Hepatocyte (in vitro differentiated cells): ENCODE measurements at regions not wholly inside any gene's neighbourhood (a gene's known extent, or its start where the extent isn't known, plus 50 kb on each side); places are given as distances from the start of the nearest gene placed in this dataset.

ENCODE experiments used
- DNase-seq: peaks from one replicate; pipeline ENCODE4 v3.0.0-alpha.2; 2016; ENCODE audit warnings: low spot score
- H2AFZ ChIP-seq: fragments of 200-600 bp; sonication (generic); 2 replicates; pipeline ENCODE4 v1.6.0; 2016; ENCODE audit warnings: antibody characterized with exemption, mild to moderate bottlenecking
- H3K27ac ChIP-seq: fragments of 200-600 bp; sonication (generic); 2 replicates; pipeline ENCODE4 v1.5.1; 2016; ENCODE audit warnings: mild to moderate bottlenecking
- H3K27me3 ChIP-seq: fragments of 200-600 bp; sonication (generic); 2 replicates; pipeline ENCODE4 v1.6.1; 2016
- H3K36me3 ChIP-seq: fragments of 200-600 bp; sonication (generic); replicated peaks from 2 replicates; pipeline ENCODE4 v1.5.1; 2016; ENCODE audit warnings: low read depth; ENCODE audit not compliant: insufficient read depth
- H3K4me1 ChIP-seq: fragments of 200-600 bp; sonication (generic); 2 replicates; pipeline ENCODE4 v1.5.1; 2016; ENCODE audit warnings: mild to moderate bottlenecking, moderate library complexity; ENCODE audit not compliant: insufficient read depth
- H3K4me2 ChIP-seq: fragments of 200-600 bp; sonication (generic); 2 replicates; pipeline ENCODE4 v1.6.0; 2016
- H3K4me3 ChIP-seq: fragments of 200-600 bp; sonication (generic); 2 replicates; pipeline ENCODE4 v1.5.1; 2016; ENCODE audit warnings: mild to moderate bottlenecking
- H3K79me2 ChIP-seq: fragments of 200-600 bp; sonication (generic); 2 replicates; pipeline ENCODE4 v1.6.0; 2017; ENCODE audit warnings: mild to moderate bottlenecking
- H3K9me2 ChIP-seq: fragments of 200-600 bp; sonication (generic); replicated peaks from 2 replicates; pipeline ENCODE4 v1.6.0; 2017; ENCODE audit warnings: mild to moderate bottlenecking; ENCODE audit not compliant: insufficient read depth
- H3K9me3 ChIP-seq: fragments of 200-600 bp; sonication (generic); 2 replicates; pipeline ENCODE4 v1.5.1; 2016; ENCODE audit warnings: low read depth, mild to moderate bottlenecking
- H4K20me1 ChIP-seq: fragments of 200-600 bp; sonication (generic); 2 replicates; pipeline ENCODE4 v1.6.0; 2016; ENCODE audit warnings: mild to moderate bottlenecking; ENCODE audit not compliant: insufficient read depth, poor library complexity, severe bottlenecking
- CTCF ChIP-seq: fragments of 200-600 bp; sonication (generic); IDR thresholded peaks from 2 replicates; pipeline ENCODE4 v1.5.1; 2016; ENCODE audit warnings: antibody characterized with exemption, mild to moderate bottlenecking; ENCODE audit not compliant: poor library complexity
- EZH2 ChIP-seq: fragments of 200-600 bp; sonication (generic); IDR thresholded peaks from 2 replicates; pipeline ENCODE4 v1.6.1; 2016; ENCODE audit warnings: antibody characterized with exemption, mild to moderate bottlenecking, borderline replicate concordance
- EZH2phosphoT487 ChIP-seq: fragments of 200-600 bp; sonication (generic); IDR thresholded peaks from one replicate; pipeline ENCODE4 v1.6.1; 2018; ENCODE audit warnings: antibody characterized with exemption, mild to moderate bottlenecking, low read depth, moderate library complexity; ENCODE audit not compliant: unreplicated experiment, severe bottlenecking
- WGBS: methylation state at CpG from one replicate; pipeline ENCODE4 v1.1.6; 2016; ENCODE audit warnings: low lambda C conversion rate; ENCODE audit errors: missing lambda C conversion rate; 5-methylcytosine and 5-hydroxymethylcytosine counted together

- H3K27ac ChIP-seq = no peak overlapping the region
These were observed 199.4 kb downstream of the SATB1 start for GRCh38 chr3:18225709-18226108.

GRCh38 chr3:18224426-18224825, 200.7 kb downstream of the SATB1 start:
- Histone ChIP-seq H3K9me2 (no peaks in the 10 kb centered on the region), H3K36me3 (no peaks in the 10 kb centered on the region), H3K9me3 (no peaks in the 10 kb centered on the region), H2AFZ (no peak overlapping the region), H3K4me3 (no peak overlapping the region), H3K27ac (no peak overlapping the region), H3K79me2 (no peaks in the 10 kb centered on the region), H4K20me1 (no peaks in the 10 kb centered on the region), H3K4me2 (no peak overlapping the region), H3K27me3 (no peaks in the 10 kb centered on the region), H3K4me1 (no peaks in the 10 kb centered on the region)
- no peak for DNase-seq
- WGBS = 79% methylated on average over 2 of the region's 2 CpGs
- TF ChIP-seq CTCF = no peak
- no peak for TF ChIP-seq EZH2
- no peak for TF ChIP-seq EZH2phosphoT487

More at GRCh38 chr3:18225709-18226108, 199.4 kb downstream of the SATB1 start:
- no peak overlapping the region for H2AFZ ChIP-seq
- no peaks in the 10 kb centered on the region for H3K36me3 ChIP-seq
- H3K4me1 ChIP-seq = no peaks in the 10 kb centered on the region
- H3K27me3 ChIP-seq = no peaks in the 10 kb centered on the region
- WGBS = 85% methylated on average over 3 of the region's 3 CpGs
- no peak overlapping the region for H3K4me3 ChIP-seq
- no peaks in the 10 kb centered on the region for H4K20me1 ChIP-seq
- no peak for DNase-seq
- no peak overlapping the region for H3K4me2 ChIP-seq
- H3K9me2 ChIP-seq = no peaks in the 10 kb centered on the region
- TF ChIP-seq CTCF = no peak
- TF ChIP-seq EZH2 = no peak
- TF ChIP-seq EZH2phosphoT487 = no peak
- H3K9me3 ChIP-seq = no peaks in the 10 kb centered on the region
- no peaks in the 10 kb centered on the region for H3K79me2 ChIP-seq

DNA sequence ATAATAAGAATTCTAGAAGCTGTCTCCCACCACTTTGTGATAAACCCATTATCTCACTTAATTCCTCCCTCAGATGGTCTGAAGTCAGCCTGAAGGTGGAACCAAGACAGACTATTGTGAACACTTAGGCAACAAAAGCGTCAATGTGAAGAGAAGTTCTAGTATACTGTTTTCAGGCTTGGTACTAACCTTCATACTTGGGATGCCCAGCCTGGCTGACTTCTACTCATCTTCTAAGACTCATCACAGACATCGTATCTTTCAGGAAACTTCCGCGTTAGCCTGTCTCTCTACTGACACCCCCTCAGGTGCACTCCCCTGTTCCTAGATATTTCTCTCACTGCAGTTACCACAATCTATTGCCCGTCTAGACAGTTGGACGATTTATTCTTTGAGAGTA, 201.2 kb downstream of the SATB1 start:
- Histone ChIP-seq H3K27ac (no peak overlapping the region), H3K4me2 (no peak overlapping the region), H3K9me3 (no peaks in the 10 kb centered on the region), H2AFZ (no peak overlapping the region), H3K79me2 (no peaks in the 10 kb centered on the region), H3K9me2 (no peaks in the 10 kb centered on the region), H3K4me1 (no peaks in the 10 kb centered on the region), H3K4me3 (no peak overlapping the region), H3K36me3 (no peaks in the 10 kb centered on the region), H3K27me3 (no peaks in the 10 kb centered on the region), H4K20me1 (no peaks in the 10 kb centered on the region)
- WGBS = 92% methylated on average over 6 of the region's 6 CpGs
- TF ChIP-seq EZH2phosphoT487 = no peak
- TF ChIP-seq EZH2 = no peak
- TF ChIP-seq CTCF = no peak
- DNase-seq = no peak

- Histone ChIP-seq H3K4me1 (no peaks in the 10 kb centered on the region), H3K4me2 (no peak overlapping the region), H3K79me2 (no peaks in the 10 kb centered on the region), H3K36me3 (no peaks in the 10 kb centered on the region), H2AFZ (no peak overlapping the region), H3K9me3 (no peaks in the 10 kb centered on the region), H3K27ac (no peak overlapping the region), H4K20me1 (no peaks in the 10 kb centered on the region), H3K27me3 (no peaks in the 10 kb centered on the region), H3K4me3 (no peak overlapping the region), H3K9me2 (no peaks in the 10 kb centered on the region)
- no peak for DNase-seq
- TF ChIP-seq CTCF = no peak
- WGBS = 80% methylated on average over 2 of the region's 2 CpGs
These were observed 201.6 kb downstream of the SATB1 start for GRCh38 chr3:18223571-18223970.
